ENCODE measurements at regions not wholly inside any gene's neighbourhood (a gene's known extent, or its start where the extent isn't known, plus 50 kb on each side); places are given as distances from the start of the nearest gene placed in this dataset.

DNA sequence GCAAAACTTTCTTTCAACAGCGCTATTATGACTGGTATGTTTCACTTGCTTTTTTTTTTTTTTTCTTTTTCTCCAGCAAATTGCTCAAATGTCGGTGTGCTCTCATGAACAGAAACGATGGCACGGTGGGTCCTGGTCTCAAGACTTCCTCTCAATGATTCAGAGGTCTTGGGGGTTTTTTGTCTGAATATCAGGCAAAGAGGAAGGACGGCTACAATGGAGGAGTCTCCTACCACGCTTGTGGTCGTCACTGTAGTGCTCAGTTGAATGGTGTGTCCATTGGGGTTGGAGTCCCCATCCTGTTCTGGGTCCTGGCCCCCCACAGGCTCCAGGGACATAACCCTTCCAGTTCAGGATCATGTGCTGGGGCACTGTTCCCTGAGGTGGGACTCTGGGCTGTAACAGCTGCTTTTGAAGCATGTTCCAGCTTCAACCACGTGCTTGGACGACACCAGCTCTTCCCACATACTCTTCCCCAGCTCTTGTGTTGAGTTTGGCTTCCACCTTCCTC lies 266.7 kb upstream of the KLF6 start:
- WGBS, 2 donors (ENCODE audit: low coverage in 1 of 2): 61 to 69% methylated on average over 6 to 9 of the region's 9 CpGs
- H3K27me3 ChIP-seq: no peaks in the 10 kb centered on the region
- intact Hi-C loops (cut with DNase I; ENCODE audit: low total_unique reads) (loop anchor here (10.0 kb wide), 1 partner anchor 137 kb away; no protein-coding TSS in a partner anchor), in situ Hi-C loops (cut with MboI; ENCODE audit: low pct_ligation_motif_present in 1 of 4, low pct_unique_long_range_greater_than_20kb in 1 of 4, low sequenced_read_pairs in 3 of 4) (loop anchor here in 2 of 4 donors (25.0 kb wide), 3 partner anchors 111 to 611 kb away; no protein-coding TSS in a partner anchor)
- peak overlapping the region; percentile 27 to 78 (median 68) for H3K27ac ChIP-seq
- H3K36me3 ChIP-seq: no peaks in the 10 kb centered on the region
- H3K9me3 ChIP-seq: no peaks in the 10 kb centered on the region
- peak overlapping the region in 2 of 4 donors; percentile 2 to 19 for H3K4me3 ChIP-seq
- peaks cover 3 to 19% (median 9%) of the 10 kb centered on the region in 4 donors for H3K4me1 ChIP-seq
- TF ChIP-seq EP300 (IDR thresholded peaks at IDR 0.05; ENCODE audit: low read depth): no peak
- no peak for TF ChIP-seq CTCF (IDR thresholded peaks at IDR 0.05)
- TF ChIP-seq POLR2AphosphoS5 (IDR thresholded peaks at IDR 0.05): no peak
- TF ChIP-seq POLR2A (IDR thresholded peaks at IDR 0.05): no peak
- no peak for DNase-seq

DNA sequence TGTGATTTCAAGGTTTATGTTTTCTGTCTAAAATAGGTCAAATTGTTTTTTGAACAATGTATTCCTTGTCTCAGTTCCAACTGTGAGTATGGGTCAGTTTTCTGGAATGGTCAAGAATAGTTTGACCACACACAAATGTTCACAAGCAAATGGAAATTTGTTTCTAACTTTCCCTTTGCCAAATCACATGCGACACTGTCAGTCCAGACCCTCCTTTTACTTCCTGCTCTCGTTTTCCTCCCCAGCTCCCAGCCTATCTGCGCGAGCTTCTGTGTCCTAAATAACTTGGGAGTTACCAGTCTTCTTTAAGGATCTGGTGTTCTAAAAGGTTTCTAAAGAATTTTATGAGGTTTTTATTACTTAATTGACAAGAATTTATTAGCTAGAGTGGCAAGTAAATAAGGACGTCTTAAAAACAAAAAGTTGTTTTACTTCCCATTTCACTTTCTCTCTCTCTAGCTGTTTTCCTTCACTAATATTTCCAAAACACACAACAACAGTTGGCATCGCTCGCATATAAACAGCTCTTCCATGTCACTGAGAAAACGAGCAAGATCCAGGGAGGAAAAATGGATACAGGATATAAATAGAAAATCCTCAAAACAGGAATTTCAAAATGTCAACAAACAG lies 266.1 kb upstream of the KLF6 start:
- intact Hi-C loops (cut with DNase I; ENCODE audit: low total_unique reads) (loop anchor here (10.0 kb wide), 1 partner anchor 136 kb away; no protein-coding TSS in a partner anchor), in situ Hi-C loops (cut with MboI; ENCODE audit: low pct_ligation_motif_present in 1 of 4, low pct_unique_long_range_greater_than_20kb in 1 of 4, low sequenced_read_pairs in 3 of 4) (loop anchor here in 2 of 4 donors (25.0 kb wide), 3 partner anchors 111 to 611 kb away; no protein-coding TSS in a partner anchor)
- Histone ChIP-seq H3K4me3 (peak overlapping the region in 2 of 4 donors; percentile 2 to 19), H3K9me3 (no peaks in the 10 kb centered on the region), H3K4me1 (peaks cover 3 to 19% (median 9%) of the 10 kb centered on the region in 4 donors), H3K36me3 (no peaks in the 10 kb centered on the region), H3K27me3 (no peaks in the 10 kb centered on the region), H3K27ac (peak overlapping the region; percentile 27 to 78 (median 68))
- TF ChIP-seq POLR2A (IDR thresholded peaks at IDR 0.05) (no peak), POLR2AphosphoS5 (IDR thresholded peaks at IDR 0.05) (peak; percentile 19 to 47 (median 44)), CTCF (IDR thresholded peaks at IDR 0.05) (no peak)
- no peak for DNase-seq
- WGBS, 2 donors (ENCODE audit: low coverage in 1 of 2): 26 to 32% methylated on average over 8 of the region's 8 CpGs

GRCh38 chr10:4050061-4050460 lies 265.1 kb upstream of the KLF6 start:
- Histone ChIP-seq H3K27me3 (no peaks in the 10 kb centered on the region), H3K36me3 (no peaks in the 10 kb centered on the region), H3K4me1 (peaks cover 3 to 19% (median 9%) of the 10 kb centered on the region in 4 donors), H3K9me3 (no peaks in the 10 kb centered on the region), H3K27ac (peak overlapping the region in 3 of 4 donors; percentile 67 to 78 (median 68)), H3K4me3 (no peak overlapping the region)
- in situ Hi-C loops (cut with MboI; ENCODE audit: low pct_ligation_motif_present in 1 of 4, low pct_unique_long_range_greater_than_20kb in 1 of 4, low sequenced_read_pairs in 3 of 4) (loop anchor here in 2 of 4 donors (25.0 kb wide), 3 partner anchors 112 to 612 kb away; no protein-coding TSS in a partner anchor), intact Hi-C loops (cut with DNase I; ENCODE audit: low total_unique reads) (loop anchor here (10.0 kb wide), 1 partner anchor 135 kb away; no protein-coding TSS in a partner anchor)
- TF ChIP-seq CTCF (IDR thresholded peaks at IDR 0.05) (no peak), POLR2AphosphoS5 (IDR thresholded peaks at IDR 0.05) (no peak), EP300 (IDR thresholded peaks at IDR 0.05; ENCODE audit: low read depth) (no peak), POLR2A (IDR thresholded peaks at IDR 0.05) (no peak)
- WGBS, 2 donors (ENCODE audit: low coverage in 1 of 2): 88 to 96% methylated on average over 2 to 4 of the region's 4 CpGs
- DNase-seq: no peak

DNA sequence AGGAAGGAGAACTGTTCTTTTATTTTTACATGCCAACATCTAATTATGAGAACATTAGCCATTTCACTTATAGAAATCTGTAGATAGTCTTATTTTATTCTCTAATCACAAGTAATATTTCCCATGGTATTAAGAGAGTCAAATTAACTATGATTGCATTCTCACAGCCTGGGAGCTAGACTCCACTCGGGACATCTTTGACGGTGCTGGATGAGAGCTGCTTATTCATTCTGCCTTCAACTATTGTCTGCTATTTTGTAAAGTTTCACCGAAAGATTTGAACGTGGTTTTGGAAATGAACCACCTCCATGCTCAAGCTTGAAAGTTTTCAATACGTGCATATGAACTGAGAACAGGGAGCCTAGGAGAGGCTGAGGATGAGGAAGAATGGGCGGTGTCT lies 264.3 kb upstream of the KLF6 start:
- H3K9me3 ChIP-seq: no peaks in the 10 kb centered on the region
- H3K36me3 ChIP-seq: no peaks in the 10 kb centered on the region
- no peaks in the 10 kb centered on the region for H3K27me3 ChIP-seq
- H3K27ac ChIP-seq: no peak overlapping the region
- peaks cover 3 to 19% (median 9%) of the 10 kb centered on the region in 4 donors for H3K4me1 ChIP-seq
- H3K4me3 ChIP-seq: no peak overlapping the region
- WGBS, 2 donors (ENCODE audit: low coverage in 1 of 2): 92 to 96% methylated on average over 6 of the region's 6 CpGs
- TF ChIP-seq POLR2AphosphoS5 (IDR thresholded peaks at IDR 0.05) (no peak), EP300 (IDR thresholded peaks at IDR 0.05; ENCODE audit: low read depth) (no peak), CTCF (IDR thresholded peaks at IDR 0.05) (no peak), POLR2A (IDR thresholded peaks at IDR 0.05) (no peak)
- intact Hi-C loops (cut with DNase I; ENCODE audit: low total_unique reads): no loop called here
- in situ Hi-C loops (cut with MboI; ENCODE audit: low pct_ligation_motif_present in 1 of 4, low pct_unique_long_range_greater_than_20kb in 1 of 4, low sequenced_read_pairs in 3 of 4): loop anchor here in 1 of 4 donors (25.0 kb wide), 1 partner anchor 262 kb away; the partner anchor contains the start of gene KLF6
- DNase-seq: no peak
